OCI-LY3 (cell line): ENCODE measurements at regions not wholly inside any gene's neighbourhood (a gene's known extent, or its start where the extent isn't known, plus 50 kb on each side); places are given as distances from the start of the nearest gene placed in this dataset.

Experiments used
- H2AFZ ChIP-seq: fragments of 200-600, 300-600 bp; shearing (Covaris generic); 2 replicates; pipeline ENCODE4 v1.6.0; 2014; ENCODE audit warnings: antibody characterized with exemption, low read depth, low read length
- H3K27ac ChIP-seq: fragments of 200-600, 300-600 bp; sonication (generic); 2 replicates; pipeline ENCODE4 v1.5.1; 2014; ENCODE audit warnings: mild to moderate bottlenecking, low read length, moderate library complexity, mixed read lengths
- H3K27me3 ChIP-seq: fragments of 200-600, 300-600 bp; sonication (generic); 2 replicates; pipeline ENCODE4 v1.6.1; 2014; ENCODE audit warnings: low read depth, low read length, mixed read lengths
- H3K36me3 ChIP-seq: fragments of 200-600, 300-600 bp; sonication (generic); replicated peaks from 2 replicates; pipeline ENCODE3; 2014; ENCODE audit warnings: low read depth, low read length, mixed read lengths
- H3K4me1 ChIP-seq: fragments of 300-600, 200-600 bp; sonication (generic); 2 replicates; pipeline ENCODE4 v1.6.1; 2014; ENCODE audit warnings: low read length, mixed read lengths
- H3K4me2 ChIP-seq: fragments of 200-600, 300-600 bp; sonication (generic); 2 replicates; pipeline ENCODE4 v1.6.1; 2014; ENCODE audit warnings: low read length, mixed read lengths
- H3K4me3 ChIP-seq: fragments of 300-600, 200-600 bp; sonication (generic); 2 replicates; pipeline ENCODE4 v1.5.1; 2014; ENCODE audit warnings: antibody characterized with exemption, mild to moderate bottlenecking, low read length, moderate library complexity
- H3K79me2 ChIP-seq: fragments of 300-600, 200-600 bp; shearing (Covaris generic); 2 replicates; pipeline ENCODE4 v1.6.1; 2014; ENCODE audit warnings: mild to moderate bottlenecking, low read length, mixed read lengths
- H3K9ac ChIP-seq: fragments of 300-600, 200-600 bp; shearing (Covaris generic); 2 replicates; pipeline ENCODE4 v1.6.0; 2014; ENCODE audit warnings: mild to moderate bottlenecking, low read length, moderate library complexity
- H3K9me3 ChIP-seq: fragments of 200-600, 300-600 bp; shearing (Covaris generic); 2 replicates; pipeline ENCODE4 v1.6.1; 2014; ENCODE audit warnings: low read length, mixed read lengths; ENCODE audit not compliant: insufficient read depth
- H4K20me1 ChIP-seq: fragments of 200-600, 300-600 bp; sonication (generic); 2 replicates; pipeline ENCODE4 v1.6.1; 2016; ENCODE audit warnings: low read length, mixed read lengths; ENCODE audit not compliant: insufficient read depth
- EZH2phosphoT487 ChIP-seq: fragments of 200-600 bp; shearing (Covaris generic); IDR thresholded peaks from 2 replicates; pipeline ENCODE4 v1.6.1; 2018; ENCODE audit warnings: antibody characterized with exemption, mixed run types, low read depth
- TF ChIP-seq, protein P1 (sequence below): fragments of 200-600, 300-600 bp; sonication (generic); IDR thresholded peaks from 2 replicates; pipeline ENCODE4 v1.5.1; 2014; ENCODE audit warnings: antibody characterized with exemption, low read length, low read depth

DNA sequence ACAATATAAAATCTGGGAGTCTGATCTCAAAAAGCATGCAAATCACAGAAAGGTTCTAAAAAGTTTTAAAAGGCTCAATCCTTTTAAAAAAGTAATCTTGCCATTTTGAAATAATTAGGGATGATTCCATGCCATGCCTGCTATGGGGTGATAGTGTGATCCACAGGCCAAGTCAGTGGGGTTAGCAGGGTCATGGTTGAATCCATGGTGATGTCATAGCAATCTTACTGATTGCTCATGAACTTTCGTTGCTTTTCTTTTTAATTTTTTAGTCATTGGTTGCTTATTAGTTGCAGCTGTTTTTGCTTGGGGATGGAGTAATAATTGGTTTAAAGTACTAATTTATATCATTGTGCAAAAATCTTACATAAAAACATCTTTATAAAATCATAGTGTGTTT, 485.0 kb downstream of the ENC1 start:
- Histone ChIP-seq H3K36me3 (no peaks in the 10 kb centered on the region), H4K20me1 (no peaks in the 10 kb centered on the region), H3K27ac (no peak overlapping the region), H3K4me3 (no peak overlapping the region), H3K9ac (no peak overlapping the region), H3K9me3 (no peaks in the 10 kb centered on the region), H3K79me2 (no peaks in the 10 kb centered on the region), H3K27me3 (no peaks in the 10 kb centered on the region), H2AFZ (no peak overlapping the region), H3K4me2 (no peak overlapping the region), H3K4me1 (no peaks in the 10 kb centered on the region)
- TF ChIP-seq, protein P1, sequence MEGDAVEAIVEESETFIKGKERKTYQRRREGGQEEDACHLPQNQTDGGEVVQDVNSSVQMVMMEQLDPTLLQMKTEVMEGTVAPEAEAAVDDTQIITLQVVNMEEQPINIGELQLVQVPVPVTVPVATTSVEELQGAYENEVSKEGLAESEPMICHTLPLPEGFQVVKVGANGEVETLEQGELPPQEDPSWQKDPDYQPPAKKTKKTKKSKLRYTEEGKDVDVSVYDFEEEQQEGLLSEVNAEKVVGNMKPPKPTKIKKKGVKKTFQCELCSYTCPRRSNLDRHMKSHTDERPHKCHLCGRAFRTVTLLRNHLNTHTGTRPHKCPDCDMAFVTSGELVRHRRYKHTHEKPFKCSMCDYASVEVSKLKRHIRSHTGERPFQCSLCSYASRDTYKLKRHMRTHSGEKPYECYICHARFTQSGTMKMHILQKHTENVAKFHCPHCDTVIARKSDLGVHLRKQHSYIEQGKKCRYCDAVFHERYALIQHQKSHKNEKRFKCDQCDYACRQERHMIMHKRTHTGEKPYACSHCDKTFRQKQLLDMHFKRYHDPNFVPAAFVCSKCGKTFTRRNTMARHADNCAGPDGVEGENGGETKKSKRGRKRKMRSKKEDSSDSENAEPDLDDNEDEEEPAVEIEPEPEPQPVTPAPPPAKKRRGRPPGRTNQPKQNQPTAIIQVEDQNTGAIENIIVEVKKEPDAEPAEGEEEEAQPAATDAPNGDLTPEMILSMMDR = no peak
- TF ChIP-seq EZH2phosphoT487 = no peak

DNA sequence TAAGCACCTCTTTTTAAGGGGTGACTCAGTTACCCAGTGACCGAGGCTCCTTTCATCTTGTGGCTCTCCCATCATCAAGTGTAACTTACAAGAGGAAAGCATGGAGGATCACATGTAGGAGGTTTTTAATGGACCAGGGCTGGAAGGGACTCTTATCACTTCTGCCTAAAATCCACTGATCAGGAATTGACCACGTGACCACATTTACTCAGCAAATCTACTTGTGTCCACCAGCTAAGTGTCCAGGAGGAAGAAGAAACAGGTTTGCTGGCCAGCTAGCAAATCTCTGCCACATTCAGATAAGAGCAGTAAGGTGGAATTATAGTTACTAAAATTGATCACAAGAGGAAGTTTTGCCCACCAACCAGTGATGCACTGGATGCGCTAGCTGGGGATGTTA, 486.0 kb downstream of the ENC1 start:
- no peak overlapping the region for H3K27ac ChIP-seq
- no peaks in the 10 kb centered on the region for H3K36me3 ChIP-seq
- no peaks in the 10 kb centered on the region for H3K79me2 ChIP-seq
- no peaks in the 10 kb centered on the region for H3K4me1 ChIP-seq
- no peak overlapping the region for H3K4me3 ChIP-seq
- no peaks in the 10 kb centered on the region for H3K9me3 ChIP-seq
- no peaks in the 10 kb centered on the region for H4K20me1 ChIP-seq
- H2AFZ ChIP-seq = no peak overlapping the region
- TF ChIP-seq, protein P1 = no peak
- TF ChIP-seq EZH2phosphoT487 = no peak
- no peaks in the 10 kb centered on the region for H3K27me3 ChIP-seq
- no peak overlapping the region for H3K9ac ChIP-seq
- no peak overlapping the region for H3K4me2 ChIP-seq

DNA sequence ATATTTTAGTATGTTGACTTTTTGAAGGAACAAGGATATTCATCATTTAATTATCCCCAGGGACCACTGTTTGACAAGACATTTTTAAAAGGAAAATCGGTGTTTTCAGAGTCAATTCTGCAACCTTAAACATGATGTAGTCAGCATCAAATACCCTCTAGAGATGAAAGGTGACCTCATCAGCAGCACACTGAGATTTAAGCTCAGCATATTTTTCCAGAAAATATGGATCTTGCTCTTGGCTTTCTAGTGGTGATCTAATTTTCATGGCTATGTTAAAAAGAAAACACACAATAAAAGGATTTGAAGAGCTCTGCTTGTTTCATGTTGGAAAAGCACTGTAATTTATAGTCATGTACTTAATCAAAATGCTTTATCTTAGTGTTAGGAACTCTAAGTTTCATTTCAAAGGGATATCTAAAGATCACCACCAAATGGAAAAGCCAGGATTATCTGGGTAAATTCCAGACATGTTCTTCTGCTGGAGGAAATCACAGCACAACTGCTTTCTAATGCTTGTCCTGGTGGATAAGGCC, 487.2 kb downstream of the ENC1 start:
- Histone ChIP-seq H3K9ac (no peak overlapping the region), H3K27ac (no peak overlapping the region), H3K4me2 (no peak overlapping the region), H3K36me3 (no peaks in the 10 kb centered on the region), H3K4me3 (no peak overlapping the region), H3K9me3 (no peaks in the 10 kb centered on the region), H3K4me1 (no peaks in the 10 kb centered on the region), H2AFZ (no peak overlapping the region), H3K27me3 (no peaks in the 10 kb centered on the region), H3K79me2 (no peaks in the 10 kb centered on the region), H4K20me1 (no peaks in the 10 kb centered on the region)
- TF ChIP-seq, protein P1 = no peak
- TF ChIP-seq EZH2phosphoT487 = no peak

- no peak overlapping the region for H3K4me2 ChIP-seq
- no peaks in the 10 kb centered on the region for H3K79me2 ChIP-seq
- TF ChIP-seq, protein P1 = no peak
- no peak for TF ChIP-seq EZH2phosphoT487
- no peaks in the 10 kb centered on the region for H3K36me3 ChIP-seq
- H2AFZ ChIP-seq = no peak overlapping the region
- H3K27me3 ChIP-seq = no peaks in the 10 kb centered on the region
- no peak overlapping the region for H3K4me3 ChIP-seq
- H3K27ac ChIP-seq = no peak overlapping the region
- no peaks in the 10 kb centered on the region for H3K9me3 ChIP-seq
- H3K4me1 ChIP-seq = no peaks in the 10 kb centered on the region
- no peak overlapping the region for H3K9ac ChIP-seq
- no peaks in the 10 kb centered on the region for H4K20me1 ChIP-seq
Measured at GRCh38 chr5:74152625-74153254, 487.8 kb downstream of the ENC1 start.
